ENCODE measurements at regions not wholly inside any gene's neighbourhood (a gene's known extent, or its start where the extent isn't known, plus 50 kb on each side); places are given as distances from the start of the nearest gene placed in this dataset.

GRCh38 chr12:75970310-75970709, 61.3 kb downstream of the PHLDA1 start:
- TF ChIP-seq EZH2 (IDR thresholded peaks at IDR 0.05; ENCODE audit: low read depth, unreplicated experiment) (no peak), POLR2AphosphoS5 (IDR thresholded peaks at IDR 0.05; ENCODE audit: low read depth) (no peak), EZH2phosphoT487 (IDR thresholded peaks at IDR 0.05; ENCODE audit: unreplicated experiment) (no peak), CTCF (conservative IDR thresholded peaks at IDR 0.05; ENCODE audit: low read depth in 2 of 2) (no peak), ZNF114 (CRISPR knock-in tag; IDR thresholded peaks at IDR 0.05) (no peak), CREB1 (CRISPR knock-in tag; IDR thresholded peaks at IDR 0.05; ENCODE audit: low read depth) (no peak), ETS1 (IDR thresholded peaks at IDR 0.05) (no peak), REST (IDR thresholded peaks at IDR 0.05; ENCODE audit: unreplicated experiment) (no peak)

Measured in GM23338 (cell line).